ENCODE measurements at regions not wholly inside any gene's neighbourhood (a gene's known extent, or its start where the extent isn't known, plus 50 kb on each side); places are given as distances from the start of the nearest gene placed in this dataset.

DNA sequence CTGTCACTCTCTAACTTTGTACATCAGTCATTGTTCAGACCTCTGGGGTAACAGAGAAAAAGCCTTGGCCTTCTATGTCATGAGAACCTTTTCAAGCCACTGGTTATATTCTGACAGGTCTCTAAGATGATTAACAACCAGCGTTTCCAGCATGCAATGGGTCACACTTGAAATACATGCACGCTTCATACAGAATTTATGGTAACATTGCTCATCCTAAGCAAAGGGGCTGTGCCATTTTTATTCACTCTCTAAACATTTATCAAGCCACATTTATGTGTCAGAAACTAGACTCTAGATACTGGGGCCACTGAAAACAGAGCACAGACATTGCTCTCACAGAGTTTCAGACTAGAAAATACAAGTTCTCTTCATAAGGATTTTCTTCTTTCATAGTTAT, 501.4 kb upstream of the DAB1 start:
- Histone ChIP-seq H3K27me3 (ENCODE audit: control insufficient read depth in 5 of 5, insufficient read depth in 4 of 5, low read length in 5 of 5) (no peaks in the 10 kb centered on the region), H3K9ac (ENCODE audit: low read length in 5 of 5) (no peak overlapping the region), H3K4me1 (ENCODE audit: control insufficient read depth in 5 of 5, insufficient read depth in 5 of 5, low read length in 5 of 5) (no peaks in the 10 kb centered on the region), H3K36me3 (ENCODE audit: control insufficient read depth in 5 of 5, insufficient read depth in 5 of 5, low read length in 5 of 5) (no peaks in the 10 kb centered on the region), H3K27ac (ENCODE audit: low read depth, low read length) (no peak overlapping the region), H3K4me3 (ENCODE audit: low read depth in 1 of 5, low read length in 5 of 5) (no peak overlapping the region), H3K9me3 (ENCODE audit: control insufficient read depth in 5 of 5, low read length in 5 of 5) (no peaks in the 10 kb centered on the region)

DNA sequence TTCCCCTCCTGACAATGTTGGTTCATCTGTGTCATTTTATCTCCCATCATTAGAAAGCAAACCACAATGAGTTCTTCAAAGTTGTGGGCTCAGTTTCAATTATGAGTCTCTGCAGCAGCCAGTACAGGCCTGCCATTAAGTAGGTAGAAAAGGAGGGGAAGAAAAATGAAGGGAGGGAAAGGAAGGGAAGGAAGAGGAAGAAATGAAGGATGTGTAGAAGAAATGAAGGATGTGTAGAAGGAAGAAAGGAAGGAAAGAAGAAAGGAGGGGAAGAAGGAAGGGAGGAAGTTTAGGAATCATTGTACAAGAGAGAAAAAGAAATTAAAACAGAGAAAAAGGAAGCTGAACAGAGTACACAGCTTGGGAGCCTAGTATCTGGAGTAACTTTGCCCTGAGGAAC, 498.3 kb upstream of the DAB1 start:
- Histone ChIP-seq H3K4me3 (ENCODE audit: low read depth in 1 of 5, low read length in 5 of 5) (no peak overlapping the region), H3K27ac (ENCODE audit: low read depth, low read length) (no peak overlapping the region), H3K36me3 (ENCODE audit: control insufficient read depth in 5 of 5, insufficient read depth in 5 of 5, low read length in 5 of 5) (no peaks in the 10 kb centered on the region), H3K9me3 (ENCODE audit: control insufficient read depth in 5 of 5, low read length in 5 of 5) (peaks cover 0 to 8% (median 5%) of the 10 kb centered on the region in 5 donors), H3K9ac (ENCODE audit: low read length in 5 of 5) (no peak overlapping the region), H3K27me3 (ENCODE audit: control insufficient read depth in 5 of 5, insufficient read depth in 4 of 5, low read length in 5 of 5) (no peaks in the 10 kb centered on the region), H3K4me1 (ENCODE audit: control insufficient read depth in 5 of 5, insufficient read depth in 5 of 5, low read length in 5 of 5) (no peaks in the 10 kb centered on the region)

DNA sequence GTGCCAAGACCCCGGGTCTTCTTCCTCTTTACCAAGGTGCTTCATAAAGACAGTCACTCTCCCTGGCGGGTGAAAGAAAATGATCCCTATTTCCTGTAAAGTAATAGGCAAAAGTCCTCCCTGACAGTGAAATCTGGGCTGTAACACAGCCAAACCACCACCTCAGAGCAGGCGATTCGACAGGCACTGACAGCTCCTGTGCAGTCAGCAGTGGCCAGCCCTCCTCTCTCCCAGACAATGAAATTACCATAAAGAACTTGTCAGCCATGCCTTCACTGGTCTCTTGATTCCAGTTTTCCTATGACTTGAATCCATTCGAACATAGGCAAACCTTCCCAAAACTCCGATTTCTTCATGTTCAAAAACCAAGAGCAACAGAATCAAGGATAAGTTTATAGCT, 492.2 kb upstream of the DAB1 start:
- Histone ChIP-seq H3K4me3 (ENCODE audit: low read depth in 1 of 5, low read length in 5 of 5) (no peak overlapping the region), H3K9me3 (ENCODE audit: control insufficient read depth in 5 of 5, low read length in 5 of 5) (peaks cover 0 to 8% (median 5%) of the 10 kb centered on the region in 5 donors), H3K27me3 (ENCODE audit: control insufficient read depth in 5 of 5, insufficient read depth in 4 of 5, low read length in 5 of 5) (peaks cover 0 to 2% (median 0%) of the 10 kb centered on the region in 5 donors), H3K4me1 (ENCODE audit: control insufficient read depth in 5 of 5, insufficient read depth in 5 of 5, low read length in 5 of 5) (no peaks in the 10 kb centered on the region), H3K9ac (ENCODE audit: low read length in 5 of 5) (no peak overlapping the region), H3K36me3 (ENCODE audit: control insufficient read depth in 5 of 5, insufficient read depth in 5 of 5, low read length in 5 of 5) (no peaks in the 10 kb centered on the region), H3K27ac (ENCODE audit: low read depth, low read length) (no peak overlapping the region)

DNA sequence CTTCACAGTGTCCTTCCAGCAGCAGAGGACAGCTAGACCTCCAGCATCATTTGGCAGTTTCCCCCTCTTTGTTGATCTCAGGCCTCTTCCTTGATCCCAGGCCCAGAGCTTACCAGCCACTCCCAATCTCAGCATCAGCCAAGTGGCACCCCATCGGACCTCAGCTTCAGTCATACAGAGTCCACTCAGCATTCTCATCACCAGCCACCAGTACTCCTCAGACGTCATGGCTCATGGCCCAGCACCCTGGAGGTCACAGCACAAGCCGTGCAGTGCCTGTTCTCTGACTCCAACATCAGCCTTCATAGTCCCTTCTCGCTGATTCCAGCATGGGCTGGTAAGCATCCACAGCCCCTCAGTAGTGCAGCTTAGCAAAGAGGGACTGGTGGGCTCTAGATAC, 487.6 kb upstream of the DAB1 start:
- no peak overlapping the region for H3K9ac ChIP-seq (ENCODE audit: low read length in 5 of 5)
- no peaks in the 10 kb centered on the region for H3K36me3 ChIP-seq (ENCODE audit: control insufficient read depth in 5 of 5, insufficient read depth in 5 of 5, low read length in 5 of 5)
- H3K9me3 ChIP-seq (ENCODE audit: control insufficient read depth in 5 of 5, low read length in 5 of 5) = peaks cover 0 to 3% (median 0%) of the 10 kb centered on the region in 5 donors

DNA sequence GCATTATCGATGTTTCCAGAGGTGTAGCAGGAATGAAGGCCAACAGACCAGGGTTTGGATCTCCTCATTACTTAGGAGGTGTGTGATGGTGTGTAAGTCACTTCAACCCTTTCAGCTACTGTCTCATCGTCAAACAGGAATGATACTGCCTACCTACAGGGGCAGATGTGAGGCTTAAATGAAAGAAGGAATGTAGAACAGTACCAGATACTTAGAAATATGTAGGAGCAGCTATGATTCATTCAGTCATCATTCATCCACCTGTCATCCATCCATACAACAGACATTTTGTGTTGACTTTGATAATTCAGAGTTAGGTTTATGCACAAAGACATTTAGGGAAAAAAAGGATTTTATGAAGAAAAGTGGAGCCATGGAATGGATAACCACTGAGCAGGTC, 486.9 kb upstream of the DAB1 start:
- no peak overlapping the region for H3K27ac ChIP-seq (ENCODE audit: low read depth, low read length)
- no peak overlapping the region for H3K9ac ChIP-seq (ENCODE audit: low read length in 5 of 5)
- H3K27me3 ChIP-seq (ENCODE audit: control insufficient read depth in 5 of 5, insufficient read depth in 4 of 5, low read length in 5 of 5) = peaks cover 0 to 4% (median 0%) of the 10 kb centered on the region in 5 donors
- no peaks in the 10 kb centered on the region for H3K36me3 ChIP-seq (ENCODE audit: control insufficient read depth in 5 of 5, insufficient read depth in 5 of 5, low read length in 5 of 5)
- no peaks in the 10 kb centered on the region for H3K4me1 ChIP-seq (ENCODE audit: control insufficient read depth in 5 of 5, insufficient read depth in 5 of 5, low read length in 5 of 5)
- no peak overlapping the region for H3K4me3 ChIP-seq (ENCODE audit: low read depth in 1 of 5, low read length in 5 of 5)
- H3K9me3 ChIP-seq (ENCODE audit: control insufficient read depth in 5 of 5, low read length in 5 of 5) = peaks cover 0 to 3% (median 0%) of the 10 kb centered on the region in 5 donors

More for the DNA sequence above, 487.6 kb upstream of the DAB1 start:
- H3K27me3 ChIP-seq (ENCODE audit: control insufficient read depth in 5 of 5, insufficient read depth in 4 of 5, low read length in 5 of 5) = peaks cover 0 to 4% (median 0%) of the 10 kb centered on the region in 5 donors
- no peaks in the 10 kb centered on the region for H3K4me1 ChIP-seq (ENCODE audit: control insufficient read depth in 5 of 5, insufficient read depth in 5 of 5, low read length in 5 of 5)
- H3K27ac ChIP-seq (ENCODE audit: low read depth, low read length) = no peak overlapping the region
- H3K4me3 ChIP-seq (ENCODE audit: low read depth in 1 of 5, low read length in 5 of 5) = no peak overlapping the region

DNA sequence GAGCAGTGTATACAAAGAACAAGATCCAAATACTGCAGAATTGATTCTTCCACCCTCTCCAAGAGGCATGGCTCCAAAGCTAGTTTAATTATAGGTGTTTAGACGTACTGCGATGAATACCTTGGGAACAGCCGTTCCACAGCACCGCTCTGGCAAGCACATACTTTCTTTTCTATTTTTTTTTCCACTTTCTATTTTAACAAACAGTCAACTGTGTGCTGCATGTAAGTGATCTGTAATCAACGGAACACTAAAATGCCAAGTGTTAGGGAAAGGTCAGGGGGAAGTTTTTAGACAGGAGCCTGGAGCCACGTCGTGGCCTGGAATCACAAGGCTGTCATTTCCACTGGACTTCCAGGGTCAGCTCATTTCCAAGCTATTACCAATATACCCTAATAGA, 486.4 kb upstream of the DAB1 start:
- Histone ChIP-seq H3K9ac (ENCODE audit: low read length in 5 of 5) (no peak overlapping the region), H3K27ac (ENCODE audit: low read depth, low read length) (no peak overlapping the region), H3K9me3 (ENCODE audit: control insufficient read depth in 5 of 5, low read length in 5 of 5) (peaks cover 0 to 3% (median 0%) of the 10 kb centered on the region in 5 donors), H3K36me3 (ENCODE audit: control insufficient read depth in 5 of 5, insufficient read depth in 5 of 5, low read length in 5 of 5) (no peaks in the 10 kb centered on the region), H3K27me3 (ENCODE audit: control insufficient read depth in 5 of 5, insufficient read depth in 4 of 5, low read length in 5 of 5) (peaks cover 0 to 4% (median 0%) of the 10 kb centered on the region in 5 donors), H3K4me1 (ENCODE audit: control insufficient read depth in 5 of 5, insufficient read depth in 5 of 5, low read length in 5 of 5) (no peaks in the 10 kb centered on the region), H3K4me3 (ENCODE audit: low read depth in 1 of 5, low read length in 5 of 5) (no peak overlapping the region)

DNA sequence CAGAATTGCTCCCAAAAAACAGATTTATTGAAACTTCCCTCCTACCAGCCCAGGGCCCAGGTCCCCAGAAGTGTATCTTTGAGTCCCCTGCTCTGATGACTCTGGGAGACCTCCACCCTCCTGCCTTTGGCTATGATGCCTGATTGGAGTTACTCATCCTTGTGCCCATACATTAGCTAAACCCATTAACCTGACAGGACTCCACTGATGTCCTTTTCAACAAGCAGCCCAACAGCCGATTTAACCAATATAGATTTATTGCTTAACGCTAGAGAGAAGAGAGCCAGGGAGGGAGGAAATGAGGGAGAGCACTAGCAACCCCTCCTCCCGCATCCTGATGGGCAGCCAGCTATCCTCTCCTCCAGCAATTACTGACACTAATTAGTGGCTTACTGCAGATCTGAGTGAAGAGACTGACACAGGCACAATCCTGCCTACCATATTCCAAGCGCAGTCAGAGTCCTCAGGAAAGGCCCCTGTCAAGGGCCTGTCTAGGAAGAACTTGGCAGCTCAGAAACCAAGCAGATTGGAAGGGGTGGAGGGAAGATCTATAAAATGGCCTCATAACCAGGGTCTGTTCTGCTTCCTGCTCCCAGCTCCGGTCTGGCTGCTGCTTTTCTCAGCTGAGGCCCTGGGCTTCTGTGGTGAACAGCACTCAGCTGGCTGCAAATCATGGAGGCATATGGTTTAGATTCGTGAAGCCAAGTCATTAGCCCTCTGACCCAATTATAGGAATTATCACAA, 484.5 kb upstream of the DAB1 start:
- Histone ChIP-seq H3K4me1 (ENCODE audit: control insufficient read depth in 5 of 5, insufficient read depth in 5 of 5, low read length in 5 of 5) (no peaks in the 10 kb centered on the region), H3K27ac (ENCODE audit: low read depth, low read length) (no peak overlapping the region), H3K27me3 (ENCODE audit: control insufficient read depth in 5 of 5, insufficient read depth in 4 of 5, low read length in 5 of 5) (peaks cover 0 to 4% (median 0%) of the 10 kb centered on the region in 5 donors), H3K36me3 (ENCODE audit: control insufficient read depth in 5 of 5, insufficient read depth in 5 of 5, low read length in 5 of 5) (no peaks in the 10 kb centered on the region), H3K9me3 (ENCODE audit: control insufficient read depth in 5 of 5, low read length in 5 of 5) (peaks cover 0 to 3% (median 0%) of the 10 kb centered on the region in 5 donors), H3K9ac (ENCODE audit: low read length in 5 of 5) (no peak overlapping the region), H3K4me3 (ENCODE audit: low read depth in 1 of 5, low read length in 5 of 5) (no peak overlapping the region)

DNA sequence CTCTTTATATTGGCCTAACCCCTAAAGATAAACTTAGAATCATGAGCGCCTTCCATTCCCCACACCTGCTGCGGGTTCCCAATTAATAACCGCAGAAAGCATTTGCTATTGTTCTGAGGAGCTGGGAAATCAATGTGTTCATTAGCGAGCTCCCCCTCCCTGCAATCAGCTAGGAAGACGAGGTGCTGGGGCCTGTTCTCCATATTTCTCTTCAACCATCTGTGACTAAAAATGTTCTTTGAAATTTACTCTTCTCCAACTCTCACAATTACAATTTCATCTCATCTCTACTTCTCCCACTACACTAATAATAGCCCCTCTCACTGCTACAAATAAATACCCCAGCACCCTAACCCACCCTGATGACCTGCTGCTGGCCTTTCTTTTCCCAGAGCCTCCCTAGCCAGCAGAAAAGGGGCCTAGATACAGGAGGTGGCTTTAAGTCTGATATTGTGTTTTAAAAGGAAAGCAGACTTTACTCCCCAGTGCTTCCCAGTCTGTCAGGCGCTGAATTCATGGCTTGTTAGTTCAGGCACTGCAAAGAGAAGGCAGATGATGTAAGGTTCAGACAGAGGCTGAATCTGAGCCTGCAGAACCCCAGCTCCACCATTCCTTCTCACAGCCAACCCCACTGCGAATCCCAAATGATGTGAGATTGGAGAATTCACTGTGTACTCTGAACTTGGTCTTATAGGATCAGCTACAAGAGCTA, 477.5 kb upstream of the DAB1 start:
- H3K9ac ChIP-seq (ENCODE audit: low read length in 5 of 5) = no peak overlapping the region
- H3K9me3 ChIP-seq (ENCODE audit: control insufficient read depth in 5 of 5, low read length in 5 of 5) = no peaks in the 10 kb centered on the region
- H3K4me3 ChIP-seq (ENCODE audit: low read depth in 1 of 5, low read length in 5 of 5) = no peak overlapping the region
- no peaks in the 10 kb centered on the region for H3K27me3 ChIP-seq (ENCODE audit: control insufficient read depth in 5 of 5, insufficient read depth in 4 of 5, low read length in 5 of 5)
- H3K27ac ChIP-seq (ENCODE audit: low read depth, low read length) = no peak overlapping the region
- no peaks in the 10 kb centered on the region for H3K4me1 ChIP-seq (ENCODE audit: control insufficient read depth in 5 of 5, insufficient read depth in 5 of 5, low read length in 5 of 5)
- no peaks in the 10 kb centered on the region for H3K36me3 ChIP-seq (ENCODE audit: control insufficient read depth in 5 of 5, insufficient read depth in 5 of 5, low read length in 5 of 5)

DNA sequence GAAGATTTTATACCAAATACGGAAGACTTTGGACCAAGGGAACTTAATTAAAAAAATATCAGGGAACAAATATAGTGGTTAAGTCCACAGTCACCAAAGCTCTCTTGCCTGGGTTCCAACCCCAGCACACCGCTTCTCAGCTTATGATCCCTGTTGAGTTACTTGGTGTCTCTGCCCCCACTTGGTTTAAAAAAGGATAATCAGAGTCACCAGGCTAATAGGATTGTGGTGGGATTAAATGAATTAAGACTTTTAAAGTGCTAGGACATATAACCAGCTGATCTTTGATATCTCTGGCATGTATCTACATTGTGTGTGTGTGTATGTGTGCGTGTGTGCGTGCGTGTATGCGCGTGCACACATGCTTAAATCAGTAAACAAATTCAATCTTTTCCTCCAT, 474.7 kb upstream of the DAB1 start:
- no peak overlapping the region for H3K4me3 ChIP-seq (ENCODE audit: low read depth in 1 of 5, low read length in 5 of 5)
- H3K4me1 ChIP-seq (ENCODE audit: control insufficient read depth in 5 of 5, insufficient read depth in 5 of 5, low read length in 5 of 5) = no peaks in the 10 kb centered on the region
- H3K27me3 ChIP-seq (ENCODE audit: control insufficient read depth in 5 of 5, insufficient read depth in 4 of 5, low read length in 5 of 5) = peaks cover 0 to 3% (median 0%) of the 10 kb centered on the region in 5 donors
- no peak overlapping the region for H3K9ac ChIP-seq (ENCODE audit: low read length in 5 of 5)
- H3K36me3 ChIP-seq (ENCODE audit: control insufficient read depth in 5 of 5, insufficient read depth in 5 of 5, low read length in 5 of 5) = no peaks in the 10 kb centered on the region
- H3K27ac ChIP-seq (ENCODE audit: low read depth, low read length) = no peak overlapping the region
- no peaks in the 10 kb centered on the region for H3K9me3 ChIP-seq (ENCODE audit: control insufficient read depth in 5 of 5, low read length in 5 of 5)

DNA sequence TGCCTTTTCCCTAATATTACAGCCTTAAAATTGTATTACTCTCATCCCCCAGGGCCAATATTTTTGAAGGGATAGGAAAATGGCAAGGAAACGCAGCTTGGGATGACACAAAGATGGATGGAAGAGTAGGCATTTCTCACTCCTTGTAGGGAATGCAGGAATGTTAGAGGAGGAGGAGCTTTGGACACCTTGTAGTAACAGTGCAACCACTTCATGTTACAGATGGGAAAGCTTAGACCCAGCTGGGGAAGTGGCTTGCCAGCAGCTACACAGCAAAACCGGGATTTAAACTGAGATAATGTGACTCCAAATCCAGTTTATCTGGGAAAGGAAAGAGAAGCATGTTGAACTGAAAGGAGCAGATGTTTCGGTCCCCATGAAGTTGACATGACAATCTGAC, 473.7 kb upstream of the DAB1 start:
- Histone ChIP-seq H3K27ac (ENCODE audit: low read depth, low read length) (no peak overlapping the region), H3K9me3 (ENCODE audit: control insufficient read depth in 5 of 5, low read length in 5 of 5) (no peaks in the 10 kb centered on the region), H3K4me1 (ENCODE audit: control insufficient read depth in 5 of 5, insufficient read depth in 5 of 5, low read length in 5 of 5) (no peaks in the 10 kb centered on the region), H3K36me3 (ENCODE audit: control insufficient read depth in 5 of 5, insufficient read depth in 5 of 5, low read length in 5 of 5) (no peaks in the 10 kb centered on the region), H3K27me3 (ENCODE audit: control insufficient read depth in 5 of 5, insufficient read depth in 4 of 5, low read length in 5 of 5) (peaks cover 0 to 3% (median 0%) of the 10 kb centered on the region in 5 donors), H3K9ac (ENCODE audit: low read length in 5 of 5) (no peak overlapping the region), H3K4me3 (ENCODE audit: low read depth in 1 of 5, low read length in 5 of 5) (no peak overlapping the region)

All from subcutaneous abdominal adipose tissue (tissue), 5 donors.